ENCODE measurements at regions not wholly inside any gene's neighbourhood (a gene's known extent, or its start where the extent isn't known, plus 50 kb on each side); places are given as distances from the start of the nearest gene placed in this dataset.
A peak's percentile ranks its signal among the peaks of the same experiment; 100 is the strongest.

- no peak for DNase-seq
- no peaks in the 10 kb centered on the region for H3K36me3 ChIP-seq (ENCODE audit: low read depth)
- TF ChIP-seq CTCF (IDR thresholded peaks at IDR 0.05): no peak
- no peaks in the 10 kb centered on the region for H3K9me3 ChIP-seq
- intact Hi-C loops (cut with DNase I, micrococcal nuclease): no loop called here
- H3K4me3 ChIP-seq: no peak overlapping the region
- ATAC-seq: no peak
- H3K4me1 ChIP-seq (ENCODE audit: low read depth): peaks cover 6% of the 10 kb centered on the region
These were observed 67.2 kb upstream of the HOPX start for GRCh38 chr4:56748271-56748670.

DNA sequence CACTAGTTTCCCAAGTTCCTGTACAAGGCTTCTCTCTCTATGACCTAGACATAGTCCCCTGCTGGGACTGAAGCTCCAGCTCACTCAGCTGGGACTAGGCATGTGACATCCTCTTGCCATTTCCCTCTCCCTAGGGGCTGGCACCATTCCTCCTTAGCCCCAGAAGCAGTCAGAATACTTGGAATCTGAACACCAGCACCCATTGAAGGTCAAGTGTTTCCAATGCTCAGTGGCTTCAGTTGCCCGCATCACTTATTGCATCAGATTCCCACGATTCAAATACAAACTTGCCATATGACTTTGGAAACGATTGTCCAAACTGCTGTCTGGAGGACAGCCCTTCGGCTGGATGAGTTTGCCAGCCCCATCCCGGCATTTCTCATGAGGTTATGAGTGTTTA lies 65.5 kb upstream of the HOPX start:
- H3K36me3 ChIP-seq (ENCODE audit: low read depth): no peaks in the 10 kb centered on the region
- no peak for TF ChIP-seq CTCF (IDR thresholded peaks at IDR 0.05)
- no peaks in the 10 kb centered on the region for H3K9me3 ChIP-seq
- DNase-seq (no peak), ATAC-seq (no peak)
- no peak overlapping the region for H3K4me3 ChIP-seq
- peaks cover 15% of the 10 kb centered on the region for H3K4me1 ChIP-seq (ENCODE audit: low read depth)
- intact Hi-C loops (cut with DNase I, micrococcal nuclease): no loop called here

- no peaks in the 10 kb centered on the region for H3K9me3 ChIP-seq
- peaks cover 15% of the 10 kb centered on the region for H3K4me1 ChIP-seq (ENCODE audit: low read depth)
- intact Hi-C loops (cut with DNase I, micrococcal nuclease): no loop called here
- H3K4me3 ChIP-seq: no peak overlapping the region
- no peaks in the 10 kb centered on the region for H3K36me3 ChIP-seq (ENCODE audit: low read depth)
- ATAC-seq (peak; percentile 63), DNase-seq (peak in 1 of 3 donors; percentile 65)
- no peak for TF ChIP-seq CTCF (IDR thresholded peaks at IDR 0.05)
These were observed 63.9 kb upstream of the HOPX start for GRCh38 chr4:56745042-56745441.

GRCh38 chr4:56744030-56744429 lies 62.9 kb upstream of the HOPX start:
- H3K36me3 ChIP-seq (ENCODE audit: low read depth): no peaks in the 10 kb centered on the region
- no peak overlapping the region for H3K4me3 ChIP-seq
- no peak for TF ChIP-seq CTCF (IDR thresholded peaks at IDR 0.05)
- ATAC-seq (peak; percentile 10), DNase-seq (no peak)
- no peaks in the 10 kb centered on the region for H3K9me3 ChIP-seq
- peaks cover 15% of the 10 kb centered on the region for H3K4me1 ChIP-seq (ENCODE audit: low read depth)
- intact Hi-C loops (cut with DNase I, micrococcal nuclease): no loop called here

DNA sequence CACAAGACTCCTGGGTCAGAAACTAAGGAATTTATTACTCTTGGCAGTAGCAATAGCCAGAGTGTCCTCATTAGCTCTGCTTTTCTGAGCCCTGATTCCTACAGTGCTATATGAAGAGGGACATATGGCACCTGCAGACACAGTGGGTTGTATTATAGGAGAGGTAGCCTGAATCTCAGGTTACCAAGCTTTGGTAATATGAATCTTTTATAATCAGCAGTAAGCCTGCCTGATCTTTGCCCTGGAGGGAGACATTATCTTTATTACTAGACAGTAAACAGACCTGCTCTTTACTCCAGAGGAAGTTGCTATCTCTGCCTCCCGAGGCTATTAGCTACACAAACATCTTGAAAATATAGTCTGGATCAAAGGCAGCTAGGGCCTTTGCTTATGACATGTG lies 62.5 kb upstream of the HOPX start:
- peak; percentile 94 for ATAC-seq
- TF ChIP-seq CTCF (IDR thresholded peaks at IDR 0.05): no peak
- no peak overlapping the region for H3K4me3 ChIP-seq
- H3K9me3 ChIP-seq: no peaks in the 10 kb centered on the region
- H3K36me3 ChIP-seq (ENCODE audit: low read depth): no peaks in the 10 kb centered on the region
- DNase-seq: peak in 1 of 3 donors; percentile 64
- H3K4me1 ChIP-seq (ENCODE audit: low read depth): peaks cover 15% of the 10 kb centered on the region
- intact Hi-C loops (cut with DNase I, micrococcal nuclease): no loop called here
